ENCODE measurements at regions not wholly inside any gene's neighbourhood (a gene's known extent, or its start where the extent isn't known, plus 50 kb on each side); places are given as distances from the start of the nearest gene placed in this dataset.

GRCh38 chrX:26334232-26334631 is 118.3 kb downstream of the MAGEB5 start:
- TF ChIP-seq CTCF (conservative IDR thresholded peaks at IDR 0.05; ENCODE audit: low read depth, low read length) (no peak), EZH2 (IDR thresholded peaks at IDR 0.05; ENCODE audit: low read length, unreplicated experiment) (no peak)

Data from PC-3 (cell line).